ENCODE measurements at regions not wholly inside any gene's neighbourhood (a gene's known extent, or its start where the extent isn't known, plus 50 kb on each side); places are given as distances from the start of the nearest gene placed in this dataset.

- H3K23ac ChIP-seq (ENCODE audit: low read depth, low read length, poor library complexity), result no peak overlapping the region
- H3K18ac ChIP-seq (ENCODE audit: low read length), result no peak overlapping the region
- no peak overlapping the region for H3K4me3 ChIP-seq (ENCODE audit: low read length in 2 of 2)
- no peaks in the 10 kb centered on the region for H3K9me3 ChIP-seq (replicated peaks in 1 of 2; ENCODE audit: control insufficient read depth in 2 of 2, insufficient read depth in 1 of 2, low read depth in 1 of 2, low read length in 2 of 2)
- H3K4ac ChIP-seq (ENCODE audit: low read length), result no peak overlapping the region
- no peaks in the 10 kb centered on the region for H3K79me1 ChIP-seq (ENCODE audit: low read depth, low read length)
- H4K91ac ChIP-seq (ENCODE audit: low read depth, low read length, poor library complexity), result no peak overlapping the region
- H3K27ac ChIP-seq (replicated peaks; ENCODE audit: low read length), result no peak overlapping the region
- H2BK15ac ChIP-seq (ENCODE audit: low read length), result no peak overlapping the region
- H3K36me3 ChIP-seq (replicated peaks in 1 of 2; ENCODE audit: control insufficient read depth in 2 of 2, insufficient read depth in 2 of 2, low read length in 2 of 2), result no peaks in the 10 kb centered on the region
- peaks cover 11 to 18% of the 10 kb centered on the region in 2 donors for H3K4me1 ChIP-seq (ENCODE audit: control insufficient read depth in 2 of 2, insufficient read depth in 1 of 2, low read depth in 1 of 2, low read length in 2 of 2)
- H3K14ac ChIP-seq (ENCODE audit: low read length), result no peak overlapping the region
- no peaks in the 10 kb centered on the region for H3K27me3 ChIP-seq (ENCODE audit: control insufficient read depth in 3 of 3, insufficient read depth in 3 of 3, low read depth in 1 of 3, low read length in 3 of 3)
- no peak overlapping the region for H2AFZ ChIP-seq (ENCODE audit: low read length)
- no peak for DNase-seq (ENCODE audit: low spot score)
- H2BK5ac ChIP-seq (ENCODE audit: low read length), result no peak overlapping the region
- no peak overlapping the region for H2BK120ac ChIP-seq (ENCODE audit: low read depth, low read length)
- no CpG with 5 or more reads among the region's 10 CpGs for WGBS, 2 donors (ENCODE audit: extremely low coverage in 2 of 2, insufficient read length in 2 of 2, insufficient replicate concordance in 1 of 2)
- no peak overlapping the region for H4K8ac ChIP-seq (ENCODE audit: low read depth, low read length)
- no peak overlapping the region for H2AK5ac ChIP-seq (ENCODE audit: low read depth, low read length)
- H2BK12ac ChIP-seq (ENCODE audit: low read length), result no peak overlapping the region
- H3K4me2 ChIP-seq (ENCODE audit: insufficient read depth, low read length, poor library complexity, severe bottlenecking), result no peak overlapping the region
- no peak overlapping the region for H3K9ac ChIP-seq (ENCODE audit: low read depth, low read length, poor library complexity)
Measured at GRCh38 chr11:70869054-70869453, 383.3 kb downstream of the SHANK2 start.

GRCh38 chr11:70871881-70872280 is 380.5 kb downstream of the SHANK2 start:
- no peak for DNase-seq (ENCODE audit: low spot score)
- no peak overlapping the region for H2BK12ac ChIP-seq (ENCODE audit: low read length)
- H4K91ac ChIP-seq (ENCODE audit: low read depth, low read length, poor library complexity), result no peak overlapping the region
- no peak overlapping the region for H2AFZ ChIP-seq (ENCODE audit: low read length)
- no peak overlapping the region for H3K14ac ChIP-seq (ENCODE audit: low read length)
- H2AK5ac ChIP-seq (ENCODE audit: low read depth, low read length), result no peak overlapping the region
- no peak overlapping the region for H2BK120ac ChIP-seq (ENCODE audit: low read depth, low read length)
- no peak overlapping the region for H3K27ac ChIP-seq (replicated peaks; ENCODE audit: low read length)
- no peak overlapping the region for H3K4ac ChIP-seq (ENCODE audit: low read length)
- peaks cover 13 to 21% of the 10 kb centered on the region in 2 donors for H3K4me1 ChIP-seq (ENCODE audit: control insufficient read depth in 2 of 2, insufficient read depth in 1 of 2, low read depth in 1 of 2, low read length in 2 of 2)
- no CpG with 5 or more reads among the region's 12 CpGs for WGBS, 2 donors (ENCODE audit: extremely low coverage in 2 of 2, insufficient read length in 2 of 2, insufficient replicate concordance in 1 of 2)
- no peak overlapping the region for H3K4me2 ChIP-seq (ENCODE audit: insufficient read depth, low read length, poor library complexity, severe bottlenecking)
- H3K9ac ChIP-seq (ENCODE audit: low read depth, low read length, poor library complexity), result no peak overlapping the region
- no peaks in the 10 kb centered on the region for H3K9me3 ChIP-seq (replicated peaks in 1 of 2; ENCODE audit: control insufficient read depth in 2 of 2, insufficient read depth in 1 of 2, low read depth in 1 of 2, low read length in 2 of 2)
- no peak overlapping the region for H3K4me3 ChIP-seq (ENCODE audit: low read length in 2 of 2)
- H4K8ac ChIP-seq (ENCODE audit: low read depth, low read length), result no peak overlapping the region
- H3K27me3 ChIP-seq (ENCODE audit: control insufficient read depth in 3 of 3, insufficient read depth in 3 of 3, low read depth in 1 of 3, low read length in 3 of 3), result no peaks in the 10 kb centered on the region
- no peak overlapping the region for H2BK15ac ChIP-seq (ENCODE audit: low read length)
- H3K18ac ChIP-seq (ENCODE audit: low read length), result no peak overlapping the region
- no peak overlapping the region for H2BK5ac ChIP-seq (ENCODE audit: low read length)
- H3K79me1 ChIP-seq (ENCODE audit: low read depth, low read length), result no peaks in the 10 kb centered on the region
- no peaks in the 10 kb centered on the region for H3K36me3 ChIP-seq (replicated peaks in 1 of 2; ENCODE audit: control insufficient read depth in 2 of 2, insufficient read depth in 2 of 2, low read length in 2 of 2)
- no peak overlapping the region for H3K23ac ChIP-seq (ENCODE audit: low read depth, low read length, poor library complexity)

- H2AFZ ChIP-seq (ENCODE audit: low read length), result no peak overlapping the region
- H3K79me1 ChIP-seq (ENCODE audit: low read depth, low read length), result no peaks in the 10 kb centered on the region
- H3K4me2 ChIP-seq (ENCODE audit: insufficient read depth, low read length, poor library complexity, severe bottlenecking), result no peak overlapping the region
- no peak overlapping the region for H2BK15ac ChIP-seq (ENCODE audit: low read length)
- no peak overlapping the region for H3K9ac ChIP-seq (ENCODE audit: low read depth, low read length, poor library complexity)
- no peak for DNase-seq (ENCODE audit: low spot score)
- peaks cover 13 to 25% of the 10 kb centered on the region in 2 donors for H3K4me1 ChIP-seq (ENCODE audit: control insufficient read depth in 2 of 2, insufficient read depth in 1 of 2, low read depth in 1 of 2, low read length in 2 of 2)
- no peak overlapping the region for H4K8ac ChIP-seq (ENCODE audit: low read depth, low read length)
- no peak overlapping the region for H2BK12ac ChIP-seq (ENCODE audit: low read length)
- no peak overlapping the region for H3K14ac ChIP-seq (ENCODE audit: low read length)
- H3K4me3 ChIP-seq (ENCODE audit: low read length in 2 of 2), result no peak overlapping the region
- H3K9me3 ChIP-seq (replicated peaks in 1 of 2; ENCODE audit: control insufficient read depth in 2 of 2, insufficient read depth in 1 of 2, low read depth in 1 of 2, low read length in 2 of 2), result no peaks in the 10 kb centered on the region
- no peaks in the 10 kb centered on the region for H3K36me3 ChIP-seq (replicated peaks in 1 of 2; ENCODE audit: control insufficient read depth in 2 of 2, insufficient read depth in 2 of 2, low read length in 2 of 2)
- WGBS, 2 donors (ENCODE audit: extremely low coverage in 2 of 2, insufficient read length in 2 of 2, insufficient replicate concordance in 1 of 2), result no CpG with 5 or more reads among the region's 11 CpGs
- no peak overlapping the region for H4K91ac ChIP-seq (ENCODE audit: low read depth, low read length, poor library complexity)
- no peak overlapping the region for H2BK120ac ChIP-seq (ENCODE audit: low read depth, low read length)
- H3K18ac ChIP-seq (ENCODE audit: low read length), result no peak overlapping the region
- no peak overlapping the region for H3K4ac ChIP-seq (ENCODE audit: low read length)
- no peaks in the 10 kb centered on the region for H3K27me3 ChIP-seq (ENCODE audit: control insufficient read depth in 3 of 3, insufficient read depth in 3 of 3, low read depth in 1 of 3, low read length in 3 of 3)
- H3K27ac ChIP-seq (replicated peaks; ENCODE audit: low read length), result no peak overlapping the region
- H2AK5ac ChIP-seq (ENCODE audit: low read depth, low read length), result no peak overlapping the region
- H2BK5ac ChIP-seq (ENCODE audit: low read length), result no peak overlapping the region
- H3K23ac ChIP-seq (ENCODE audit: low read depth, low read length, poor library complexity), result no peak overlapping the region
Measured at GRCh38 chr11:70872299-70872698, 380.1 kb downstream of the SHANK2 start.

- Histone ChIP-seq H3K4ac (ENCODE audit: low read length) (no peak overlapping the region), H3K9ac (ENCODE audit: low read depth, low read length, poor library complexity) (no peak overlapping the region), H3K4me1 (ENCODE audit: control insufficient read depth in 2 of 2, insufficient read depth in 1 of 2, low read depth in 1 of 2, low read length in 2 of 2) (peaks cover 13 to 33% of the 10 kb centered on the region in 2 donors), H2AK5ac (ENCODE audit: low read depth, low read length) (no peak overlapping the region), H3K36me3 (replicated peaks in 1 of 2; ENCODE audit: control insufficient read depth in 2 of 2, insufficient read depth in 2 of 2, low read length in 2 of 2) (no peaks in the 10 kb centered on the region), H3K18ac (ENCODE audit: low read length) (peak overlapping the region; percentile 45), H3K27ac (replicated peaks; ENCODE audit: low read length) (no peak overlapping the region), H3K9me3 (replicated peaks in 1 of 2; ENCODE audit: control insufficient read depth in 2 of 2, insufficient read depth in 1 of 2, low read depth in 1 of 2, low read length in 2 of 2) (no peaks in the 10 kb centered on the region), H3K23ac (ENCODE audit: low read depth, low read length, poor library complexity) (no peak overlapping the region), H2BK5ac (ENCODE audit: low read length) (no peak overlapping the region), H3K14ac (ENCODE audit: low read length) (no peak overlapping the region), H3K4me3 (ENCODE audit: low read length in 2 of 2) (no peak overlapping the region), H2BK15ac (ENCODE audit: low read length) (no peak overlapping the region), H2BK12ac (ENCODE audit: low read length) (no peak overlapping the region), H3K4me2 (ENCODE audit: insufficient read depth, low read length, poor library complexity, severe bottlenecking) (no peak overlapping the region), H3K79me1 (ENCODE audit: low read depth, low read length) (no peaks in the 10 kb centered on the region), H2AFZ (ENCODE audit: low read length) (peak overlapping the region; percentile 38), H2BK120ac (ENCODE audit: low read depth, low read length) (no peak overlapping the region), H4K8ac (ENCODE audit: low read depth, low read length) (no peak overlapping the region), H3K27me3 (ENCODE audit: control insufficient read depth in 3 of 3, insufficient read depth in 3 of 3, low read depth in 1 of 3, low read length in 3 of 3) (no peaks in the 10 kb centered on the region), H4K91ac (ENCODE audit: low read depth, low read length, poor library complexity) (no peak overlapping the region)
- no peak for DNase-seq (ENCODE audit: low spot score)
- no CpG with 5 or more reads among the region's 14 CpGs for WGBS, 2 donors (ENCODE audit: extremely low coverage in 2 of 2, insufficient read length in 2 of 2, insufficient replicate concordance in 1 of 2)
Measured at GRCh38 chr11:70872955-70873735, 379.2 kb downstream of the SHANK2 start.
